Lower leg skin (tissue), 3 donors: ENCODE measurements at regions not wholly inside any gene's neighbourhood (a gene's known extent, or its start where the extent isn't known, plus 50 kb on each side); places are given as distances from the start of the nearest gene placed in this dataset.

ENCODE experiments used
- CTCF ChIP-seq, 3 donors: fragments of 450-650 bp; IDR thresholded peaks; one replicate each; pipeline ENCODE4 v1.5.1; 2016; ENCODE audit warnings: antibody characterized with exemption in 3 of 3, mild to moderate bottlenecking in 3 of 3, moderate library complexity in 2 of 3
- POLR2A ChIP-seq, 2 donors: fragments of 450-650 bp; IDR thresholded peaks; one replicate each; pipeline ENCODE4 v1.6.1; 2016 to 2017; ENCODE audit warnings: antibody characterized with exemption in 2 of 2, mild to moderate bottlenecking in 1 of 2, moderate library complexity in 1 of 2

GRCh38 chr2:59590798-59591197 lies 962.7 kb downstream of the BCL11A start:
- TF ChIP-seq CTCF (IDR thresholded peaks at IDR 0.05): no peak
- TF ChIP-seq POLR2A (IDR thresholded peaks at IDR 0.05): no peak
